ENCODE measurements at regions not wholly inside any gene's neighbourhood (a gene's known extent, or its start where the extent isn't known, plus 50 kb on each side); places are given as distances from the start of the nearest gene placed in this dataset.

- dilution Hi-C loops (cut with MboI; ENCODE audit: extremely low pct_ligation_motif_present, low sequenced_read_pairs): no loop called here
- POLR2A ChIA-PET: no interaction called here
These were observed 458.5 kb downstream of the MED13L start for GRCh38 chr12:115818973-115819372.

More at GRCh38 chr12:115818973-115819372, 458.5 kb downstream of the MED13L start:
- CTCF ChIA-PET: no interaction called here
- Histone ChIP-seq H3K4me3 (replicated peaks in 1 of 3; ENCODE audit: insufficient read depth in 1 of 3, low read depth in 1 of 3, low read length in 3 of 3) (no peak overlapping the region), H3K4me1 (ENCODE audit: control insufficient read depth, extremely low read depth, insufficient read depth, low read length) (no peaks in the 10 kb centered on the region), H3K9ac (replicated peaks; ENCODE audit: extremely low read depth, insufficient read depth, low read length) (no peak overlapping the region), H4K20me1 (replicated peaks; ENCODE audit: control insufficient read depth, extremely low read depth, insufficient read depth, low read length) (no peaks in the 10 kb centered on the region), H3K27me3 (ENCODE audit: control insufficient read depth in 2 of 2, insufficient read depth in 2 of 2, low read length in 2 of 2) (no peaks in the 10 kb centered on the region), H3K27ac (ENCODE audit: insufficient read depth, low read depth, low read length) (no peak overlapping the region), H3K36me3 (ENCODE audit: control insufficient read depth in 2 of 2, extremely low read depth in 1 of 2, insufficient read depth in 2 of 2, low read length in 2 of 2) (no peaks in the 10 kb centered on the region), H2AFZ (ENCODE audit: low read depth, low read length) (no peak overlapping the region), H3K4me2 (ENCODE audit: insufficient read depth, low read length) (no peak overlapping the region), H3K9me1 (replicated peaks; ENCODE audit: control insufficient read depth, extremely low read depth, insufficient read depth, low read length) (no peaks in the 10 kb centered on the region), H3K9me3 (replicated peaks; ENCODE audit: control insufficient read depth, insufficient read depth, low read length) (peaks cover 2% of the 10 kb centered on the region), H3K79me2 (ENCODE audit: control insufficient read depth, insufficient read depth, low read length) (no peaks in the 10 kb centered on the region)
- no peak for FAIRE-seq
- DNase-seq (ENCODE audit: low read depth, low spot score): no peak
- TF ChIP-seq JUN (IDR thresholded peaks at IDR 0.05; ENCODE audit: borderline replicate concordance, insufficient read depth, insufficient read length, low read depth) (no peak), EZH2 (IDR thresholded peaks at IDR 0.05; ENCODE audit: borderline replicate concordance, low read depth, low read length, severe bottlenecking) (no peak), MYC (IDR thresholded peaks at IDR 0.05; ENCODE audit: low read depth, low read length) (no peak), POLR2A (IDR thresholded peaks at IDR 0.05; ENCODE audit: low read depth, low read length) (no peak), MAX (IDR thresholded peaks at IDR 0.05; ENCODE audit: insufficient read depth, insufficient read length) (no peak), GATA2 (IDR thresholded peaks at IDR 0.05; ENCODE audit: insufficient read depth, insufficient read length, low read depth, low read length) (no peak), FOS (IDR thresholded peaks at IDR 0.05; ENCODE audit: borderline replicate concordance, insufficient read depth, low read length) (no peak), CTCF (IDR thresholded peaks at IDR 0.05; ENCODE audit: extremely low read depth in 1 of 2, insufficient read depth in 1 of 2, low read depth in 1 of 2, low read length in 2 of 2) (no peak), POLR2AphosphoS5 (IDR thresholded peaks at IDR 0.05; ENCODE audit: insufficient read depth, low read depth, low read length) (no peak)
- BruUV-seq (replicated peaks): no TSS peak
- intact Hi-C loops (cut with micrococcal nuclease): no loop called here

All from endothelial cell of umbilical vein (primary cell).